Caco-2 (cell line): ENCODE measurements at regions not wholly inside any gene's neighbourhood (a gene's known extent, or its start where the extent isn't known, plus 50 kb on each side); places are given as distances from the start of the nearest gene placed in this dataset.
A peak's percentile ranks its signal among the peaks of the same experiment; 100 is the strongest.

ENCODE experiments used
- BruUV-seq: library from RNA; stranded (reverse); fragments of 400-500 nt; replicated peaks from 2 replicates; lab custom pipeline; 2021; lab: Mats Ljungman, UMichigan
- CTCF ChIA-PET: fragments of 300-600 bp; sonication (Branson Sonifier 250); formaldehyde crosslinking; loops from one replicate; lab custom pipeline; 2022; ENCODE audit warnings: antibody characterized with exemption; lab: Charles Lee
- POLR2A ChIA-PET: fragments of 300-600 bp; sonication (Branson Sonifier 250); formaldehyde crosslinking; loops from one replicate; lab custom pipeline; 2022; ENCODE audit warnings: antibody characterized with exemption; lab: Charles Lee
- DNase-seq, 2 experiments: peaks; one replicate each; pipeline versions ENCODE4 v3.0.0 to v3.0.0-alpha.2; 2020 to 2022
- H3K27me3 ChIP-seq: replicated peaks from 2 replicates; pipeline ENCODE4 v1.6.0; 2011; ENCODE audit warnings: low read length; ENCODE audit not compliant: control insufficient read depth, insufficient read depth
- H3K36me3 ChIP-seq: 2 replicates; pipeline ENCODE4 v1.5.1; 2011; ENCODE audit warnings: low read length; ENCODE audit not compliant: control insufficient read depth, insufficient read depth
- H3K4me1 ChIP-seq: fragments of 250-450 bp; sonication (Bioruptor Pico); 2 replicates; pipeline ENCODE4 v1.5.1; 2020; ENCODE audit warnings: mild to moderate bottlenecking
- H3K4me3 ChIP-seq: 2 replicates; pipeline ENCODE4 v1.5.1; 2011; ENCODE audit warnings: low read depth, mild to moderate bottlenecking, control low read depth, low read length
- H3K9me3 ChIP-seq: fragments of 250-450 bp; sonication (Bioruptor Pico); 2 replicates; pipeline ENCODE4 v1.5.1; 2020; ENCODE audit warnings: mild to moderate bottlenecking, moderate library complexity
- H3K27ac Mint-ChIP-seq: one replicate; pipeline ENCODE4 v1.8.0; 2022; ENCODE audit warnings: mixed read lengths; ENCODE audit not compliant: unreplicated experiment
- H3K27me3 Mint-ChIP-seq: one replicate; pipeline ENCODE4 v1.8.0; 2022; ENCODE audit warnings: mixed read lengths; ENCODE audit not compliant: insufficient read depth, unreplicated experiment
- H3K36me3 Mint-ChIP-seq: one replicate; pipeline ENCODE4 v1.8.0; 2022; ENCODE audit warnings: mild to moderate bottlenecking, mixed read lengths; ENCODE audit not compliant: insufficient read depth, unreplicated experiment
- H3K4me1 Mint-ChIP-seq: one replicate; pipeline ENCODE4 v1.8.0; 2022; ENCODE audit warnings: low read depth, mixed read lengths; ENCODE audit not compliant: unreplicated experiment
- H3K4me3 Mint-ChIP-seq: one replicate; pipeline ENCODE4 v1.8.0; 2022; ENCODE audit warnings: mild to moderate bottlenecking, moderate library complexity, mixed read lengths; ENCODE audit not compliant: unreplicated experiment
- H3K9me3 Mint-ChIP-seq: one replicate; pipeline ENCODE4 v1.8.0; 2022; ENCODE audit warnings: mixed read lengths; ENCODE audit not compliant: unreplicated experiment
- intact Hi-C: fragments of 100-400 bp; cut with micrococcal nuclease; formaldehyde crosslinking; loops from one replicate; pipeline ENCODE4 v1.10.0; 2022; ENCODE audit not compliant: unreplicated experiment
- TF ChIP-seq, protein P1 (sequence below), 2 experiments: fragments of 200-600 bp in 1 of 2; IDR thresholded peaks; 1 replicate in 1 of 2; 2 replicates in 1 of 2; pipeline versions ENCODE4 v1.5.1 to v1.8.0; 2011 to 2022; ENCODE audit warnings: antibody characterized with exemption in 1 of 2, control low read depth in 1 of 2, inconsistent platforms in 1 of 2, low read depth in 1 of 2, low read length in 1 of 2, mild to moderate bottlenecking in 1 of 2, moderate library complexity in 1 of 2; ENCODE audit not compliant: insufficient read depth in 1 of 2, severe bottlenecking in 1 of 2, unreplicated experiment in 1 of 2

DNA sequence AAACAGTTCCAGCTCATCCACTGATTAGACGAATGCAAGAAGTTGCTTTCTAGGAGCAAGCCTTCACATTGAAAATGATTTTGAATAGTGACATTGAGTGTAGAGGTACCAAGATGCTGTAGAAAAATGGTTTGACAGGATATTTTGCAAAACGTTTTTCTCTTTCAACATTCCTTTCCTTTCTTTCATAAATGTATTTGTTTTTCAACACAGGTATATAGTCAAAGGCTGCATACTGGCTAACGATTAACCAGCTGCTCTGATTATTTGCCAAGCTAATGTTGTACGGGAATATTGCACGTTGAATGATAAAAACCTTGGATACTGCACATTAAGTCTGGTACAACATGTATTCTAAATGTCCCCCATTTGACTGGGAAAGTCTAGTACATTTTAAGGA, 78.8 kb upstream of the TENT5A start:
- Mint-ChIP-seq H3K4me3 (no peak overlapping the region), H3K27me3 (no peaks in the 10 kb centered on the region), H3K36me3 (peaks cover 6% of the 10 kb centered on the region), H3K27ac (no peak overlapping the region), H3K4me1 (peaks cover 23% of the 10 kb centered on the region), H3K9me3 (peaks cover 13% of the 10 kb centered on the region)
- BruUV-seq, result no TSS peak
- Histone ChIP-seq H3K27me3 (no peaks in the 10 kb centered on the region), H3K4me1 (peaks cover 46% of the 10 kb centered on the region), H3K4me3 (no peak overlapping the region), H3K36me3 (no peaks in the 10 kb centered on the region), H3K9me3 (no peaks in the 10 kb centered on the region)
- CTCF ChIA-PET, result interaction anchor here (0.9 to 1.4 kb wide), 2 partner anchors 78 to 209 kb away, joined by 3 to 4 read pairs; no protein-coding TSS in a partner anchor
- DNase-seq, result peak in 1 of 2 experiments; percentile 52
- intact Hi-C loops, result loop anchor here (5.0 kb wide), 1 partner anchor 311 kb away; no protein-coding TSS in a partner anchor
- POLR2A ChIA-PET, result no interaction called here
- TF ChIP-seq, protein P1, sequence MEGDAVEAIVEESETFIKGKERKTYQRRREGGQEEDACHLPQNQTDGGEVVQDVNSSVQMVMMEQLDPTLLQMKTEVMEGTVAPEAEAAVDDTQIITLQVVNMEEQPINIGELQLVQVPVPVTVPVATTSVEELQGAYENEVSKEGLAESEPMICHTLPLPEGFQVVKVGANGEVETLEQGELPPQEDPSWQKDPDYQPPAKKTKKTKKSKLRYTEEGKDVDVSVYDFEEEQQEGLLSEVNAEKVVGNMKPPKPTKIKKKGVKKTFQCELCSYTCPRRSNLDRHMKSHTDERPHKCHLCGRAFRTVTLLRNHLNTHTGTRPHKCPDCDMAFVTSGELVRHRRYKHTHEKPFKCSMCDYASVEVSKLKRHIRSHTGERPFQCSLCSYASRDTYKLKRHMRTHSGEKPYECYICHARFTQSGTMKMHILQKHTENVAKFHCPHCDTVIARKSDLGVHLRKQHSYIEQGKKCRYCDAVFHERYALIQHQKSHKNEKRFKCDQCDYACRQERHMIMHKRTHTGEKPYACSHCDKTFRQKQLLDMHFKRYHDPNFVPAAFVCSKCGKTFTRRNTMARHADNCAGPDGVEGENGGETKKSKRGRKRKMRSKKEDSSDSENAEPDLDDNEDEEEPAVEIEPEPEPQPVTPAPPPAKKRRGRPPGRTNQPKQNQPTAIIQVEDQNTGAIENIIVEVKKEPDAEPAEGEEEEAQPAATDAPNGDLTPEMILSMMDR (IDR thresholded peaks at IDR 0.05; ENCODE audit: insufficient read depth in 1 of 2, low read depth in 1 of 2, low read length in 1 of 2, severe bottlenecking in 1 of 2, unreplicated experiment in 1 of 2), result no peak

DNA sequence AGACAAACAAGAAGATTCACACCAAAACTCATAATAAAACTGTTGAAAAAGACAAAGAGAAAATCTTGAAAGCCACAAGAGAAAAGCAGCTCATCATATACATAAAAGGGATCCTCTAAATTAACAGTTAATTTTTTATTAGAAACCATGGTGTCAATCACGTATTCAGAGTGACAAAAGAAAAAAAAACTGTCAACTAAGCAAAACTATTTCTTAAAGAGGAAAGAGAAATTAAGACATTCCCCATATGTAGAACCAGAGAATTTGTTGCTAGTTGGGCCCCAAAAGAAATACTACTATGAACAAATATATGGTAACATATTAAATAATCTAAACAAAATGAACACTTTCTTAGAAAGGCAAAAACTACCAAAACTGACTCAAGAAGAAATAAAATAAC, 74.3 kb upstream of the TENT5A start:
- POLR2A ChIA-PET, result no interaction called here
- CTCF ChIA-PET, result no interaction called here
- no peak overlapping the region for H3K4me3 Mint-ChIP-seq
- intact Hi-C loops, result no loop called here
- Histone ChIP-seq H3K4me1 (peaks cover 17% of the 10 kb centered on the region), H3K9me3 (no peaks in the 10 kb centered on the region), H3K36me3 (no peaks in the 10 kb centered on the region), H3K27me3 (no peaks in the 10 kb centered on the region), H3K4me3 (no peak overlapping the region)
- H3K27ac Mint-ChIP-seq, result no peak overlapping the region
- H3K27me3 Mint-ChIP-seq, result no peaks in the 10 kb centered on the region
- BruUV-seq, result no TSS peak
- TF ChIP-seq, protein P1 (IDR thresholded peaks at IDR 0.05; ENCODE audit: insufficient read depth in 1 of 2, low read depth in 1 of 2, low read length in 1 of 2, severe bottlenecking in 1 of 2, unreplicated experiment in 1 of 2), result no peak
- no peak for DNase-seq
- H3K9me3 Mint-ChIP-seq, result no peaks in the 10 kb centered on the region
- H3K4me1 Mint-ChIP-seq, result peaks cover 6% of the 10 kb centered on the region
- H3K36me3 Mint-ChIP-seq, result no peaks in the 10 kb centered on the region

DNA sequence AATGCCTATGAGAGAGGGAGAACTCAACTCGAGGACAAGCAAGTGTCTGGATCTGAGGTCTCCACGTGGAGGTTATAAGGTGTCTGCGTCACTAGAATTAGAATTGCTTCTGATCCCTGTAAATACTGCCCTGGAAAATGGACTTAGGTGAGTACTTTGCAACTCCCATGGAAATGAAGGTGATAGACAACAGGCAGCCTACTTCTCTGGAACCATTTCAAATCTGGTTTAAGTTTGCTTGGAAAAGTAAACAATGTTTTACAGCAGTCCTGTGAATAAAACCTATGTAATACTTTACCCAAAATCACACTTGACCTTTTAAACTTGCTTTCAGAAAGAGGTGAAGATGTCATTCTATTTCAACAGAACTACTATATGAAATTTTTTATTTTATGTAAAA, 70.1 kb upstream of the TENT5A start:
- Mint-ChIP-seq H3K27me3 (no peaks in the 10 kb centered on the region), H3K4me1 (peaks cover 6% of the 10 kb centered on the region), H3K27ac (no peak overlapping the region), H3K4me3 (no peak overlapping the region), H3K36me3 (no peaks in the 10 kb centered on the region), H3K9me3 (no peaks in the 10 kb centered on the region)
- Histone ChIP-seq H3K9me3 (no peaks in the 10 kb centered on the region), H3K4me3 (no peak overlapping the region), H3K27me3 (no peaks in the 10 kb centered on the region), H3K36me3 (no peaks in the 10 kb centered on the region), H3K4me1 (peaks cover 14% of the 10 kb centered on the region)
- TF ChIP-seq, protein P1 (IDR thresholded peaks at IDR 0.05; ENCODE audit: insufficient read depth in 1 of 2, low read depth in 1 of 2, low read length in 1 of 2, severe bottlenecking in 1 of 2, unreplicated experiment in 1 of 2), result no peak
- ChIA-PET CTCF (no interaction called here), POLR2A (no interaction called here)
- DNase-seq, result no peak
- intact Hi-C loops, result no loop called here
- no TSS peak for BruUV-seq
